ENCODE measurements at regions not wholly inside any gene's neighbourhood (a gene's known extent, or its start where the extent isn't known, plus 50 kb on each side); places are given as distances from the start of the nearest gene placed in this dataset.

DNA sequence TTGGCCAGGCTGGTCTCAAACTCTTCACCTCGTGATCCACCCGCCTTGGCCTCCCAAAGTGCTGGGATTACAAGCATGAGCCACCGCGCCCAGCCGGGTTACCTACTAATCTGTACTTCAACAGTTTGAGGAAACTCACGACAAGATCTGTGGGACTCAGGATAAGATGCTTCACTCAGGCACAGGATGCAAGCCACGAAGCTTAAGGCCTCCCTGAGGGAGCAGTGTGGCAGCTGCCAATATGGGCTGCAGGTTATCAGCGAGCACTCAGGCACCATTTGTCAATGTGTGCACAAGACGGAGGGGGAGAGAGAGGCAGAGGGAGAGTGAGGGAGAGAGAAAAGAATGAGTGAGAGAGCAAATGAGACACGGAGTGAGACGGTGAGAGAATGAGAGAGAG is 173.6 kb upstream of the RAB6C start:
- TF ChIP-seq, protein P1, sequence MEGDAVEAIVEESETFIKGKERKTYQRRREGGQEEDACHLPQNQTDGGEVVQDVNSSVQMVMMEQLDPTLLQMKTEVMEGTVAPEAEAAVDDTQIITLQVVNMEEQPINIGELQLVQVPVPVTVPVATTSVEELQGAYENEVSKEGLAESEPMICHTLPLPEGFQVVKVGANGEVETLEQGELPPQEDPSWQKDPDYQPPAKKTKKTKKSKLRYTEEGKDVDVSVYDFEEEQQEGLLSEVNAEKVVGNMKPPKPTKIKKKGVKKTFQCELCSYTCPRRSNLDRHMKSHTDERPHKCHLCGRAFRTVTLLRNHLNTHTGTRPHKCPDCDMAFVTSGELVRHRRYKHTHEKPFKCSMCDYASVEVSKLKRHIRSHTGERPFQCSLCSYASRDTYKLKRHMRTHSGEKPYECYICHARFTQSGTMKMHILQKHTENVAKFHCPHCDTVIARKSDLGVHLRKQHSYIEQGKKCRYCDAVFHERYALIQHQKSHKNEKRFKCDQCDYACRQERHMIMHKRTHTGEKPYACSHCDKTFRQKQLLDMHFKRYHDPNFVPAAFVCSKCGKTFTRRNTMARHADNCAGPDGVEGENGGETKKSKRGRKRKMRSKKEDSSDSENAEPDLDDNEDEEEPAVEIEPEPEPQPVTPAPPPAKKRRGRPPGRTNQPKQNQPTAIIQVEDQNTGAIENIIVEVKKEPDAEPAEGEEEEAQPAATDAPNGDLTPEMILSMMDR (conservative IDR thresholded peaks at IDR 0.05; ENCODE audit: low read depth, low read length) = no peak
- TF ChIP-seq EZH2 (IDR thresholded peaks at IDR 0.05; ENCODE audit: low read length, unreplicated experiment) = no peak
